Kidney capillary endothelial cell (primary cell): ENCODE measurements at regions not wholly inside any gene's neighbourhood (a gene's known extent, or its start where the extent isn't known, plus 50 kb on each side); places are given as distances from the start of the nearest gene placed in this dataset.
"Not testable (repeated sequence)": the region's sequence is repeated elsewhere in the genome, so short reads cannot be mapped to it uniquely, and the experiment has no call there.

Source experiments
- DNase-seq: peaks from one replicate; pipeline ENCODE4 v3.0.0-alpha.2; 2018; ENCODE audit warnings: low spot score

DNA sequence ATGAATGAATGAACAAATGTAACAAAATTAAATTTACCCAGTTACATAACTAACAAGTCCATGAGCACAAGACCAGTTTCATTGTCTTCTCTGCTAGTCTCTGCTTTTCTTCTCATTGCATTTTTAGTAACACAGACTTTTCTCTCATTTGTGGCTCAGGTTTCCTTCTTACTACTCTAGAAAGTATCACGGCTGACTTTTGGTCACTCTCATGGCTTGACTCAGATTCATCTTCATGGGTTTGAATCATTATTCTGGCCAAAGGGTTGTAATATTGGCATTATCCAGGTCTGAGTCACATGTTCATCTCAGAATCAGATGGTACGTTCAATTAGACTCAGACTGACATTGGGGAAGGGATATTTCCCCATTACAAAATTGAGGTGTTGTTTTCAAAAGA lies 121.5 kb upstream of the SATB1 start:
- no peak for DNase-seq

DNA sequence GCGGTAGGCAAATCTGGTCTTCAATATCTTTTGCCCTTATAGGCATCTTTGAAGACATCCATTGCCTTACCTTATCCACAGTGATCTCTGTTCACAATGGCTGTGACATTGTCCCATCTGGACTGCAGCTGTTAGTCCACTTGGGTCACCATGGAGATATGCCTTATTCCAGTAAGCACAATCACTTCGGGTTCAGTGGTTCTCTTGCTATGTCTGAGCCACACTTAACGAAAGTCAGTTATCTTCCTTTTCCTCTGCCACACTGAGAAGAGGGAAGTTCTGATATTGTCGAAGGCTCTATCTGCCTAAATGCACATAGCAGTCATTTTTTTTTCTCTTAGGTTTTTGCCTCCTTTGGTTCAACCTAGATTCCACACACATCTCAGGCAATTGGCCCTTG lies 119.0 kb upstream of the SATB1 start:
- DNase-seq: no peak

DNA sequence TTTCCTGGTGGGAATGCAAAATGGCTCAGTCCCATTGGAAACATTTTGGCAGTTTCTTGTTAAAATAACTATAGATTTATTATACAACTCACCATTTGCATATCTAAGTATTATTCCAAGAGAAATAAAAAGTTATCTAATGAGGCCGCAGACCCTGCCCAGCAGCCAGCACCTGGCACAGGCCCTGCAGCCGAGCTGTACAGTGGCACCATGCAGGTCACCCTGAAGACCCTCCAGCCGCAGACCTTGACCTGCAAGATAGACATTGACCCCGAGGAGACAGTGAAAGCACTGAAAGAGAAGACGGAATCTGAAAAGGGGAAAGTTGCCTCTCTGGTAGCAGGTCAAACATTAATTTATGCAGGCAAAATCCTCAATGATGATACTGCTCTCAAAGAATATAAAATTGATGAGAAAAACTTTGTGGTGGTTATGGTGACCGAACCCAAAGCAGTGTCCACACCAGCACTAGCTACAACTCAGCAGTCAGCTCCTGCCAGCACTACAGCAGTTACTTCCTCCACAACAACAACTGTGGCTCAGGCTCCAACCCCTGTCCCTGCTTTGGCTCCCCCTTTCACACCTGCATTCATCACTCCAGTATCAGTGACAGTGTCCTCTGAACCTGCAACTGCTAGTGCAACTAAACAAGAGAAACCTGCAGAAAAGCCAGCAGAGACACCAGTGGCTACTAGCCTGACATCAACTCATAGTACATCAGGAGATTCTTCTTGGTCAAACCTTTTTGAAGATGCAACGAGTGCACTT lies 113.5 kb upstream of the SATB1 start:
- DNase-seq: no peak

DNA sequence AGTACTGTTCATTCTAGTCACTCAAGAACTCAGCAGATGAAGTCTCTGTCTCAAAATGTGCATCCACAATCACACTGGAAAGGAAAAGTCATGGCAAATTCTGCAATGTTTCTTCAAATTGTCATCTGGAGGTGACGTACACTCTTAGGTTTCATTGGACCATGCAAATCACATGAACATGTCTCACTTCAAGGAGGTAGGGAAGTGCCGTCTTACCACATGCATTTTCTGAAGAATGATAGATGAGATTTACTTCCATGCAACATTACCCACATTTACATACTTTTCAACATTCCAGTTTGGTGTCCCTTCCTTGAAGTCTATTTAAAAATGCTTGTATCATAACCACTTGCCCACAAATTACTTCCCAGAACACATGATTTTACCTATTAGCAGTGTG lies 107.9 kb upstream of the SATB1 start:
- DNase-seq: no peak

DNA sequence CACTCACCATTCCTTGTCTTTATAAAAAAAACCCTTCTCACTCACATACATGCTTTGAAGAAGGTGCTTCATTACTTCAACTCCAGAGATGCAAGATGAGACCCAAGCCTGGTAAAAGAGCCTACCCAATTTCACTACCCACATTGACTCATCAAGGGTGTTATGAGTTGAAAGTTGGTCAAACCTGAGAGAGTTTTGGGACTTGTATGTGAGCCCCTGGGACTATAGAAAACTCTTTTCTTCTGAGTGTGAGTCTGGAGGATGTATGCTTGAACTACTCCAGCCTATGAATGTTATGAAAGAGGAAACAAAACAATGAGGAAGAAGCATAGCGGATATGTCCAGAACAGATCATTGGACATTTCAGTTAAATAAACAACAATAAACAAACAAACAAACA lies 106.5 kb upstream of the SATB1 start:
- no peak for DNase-seq

DNA sequence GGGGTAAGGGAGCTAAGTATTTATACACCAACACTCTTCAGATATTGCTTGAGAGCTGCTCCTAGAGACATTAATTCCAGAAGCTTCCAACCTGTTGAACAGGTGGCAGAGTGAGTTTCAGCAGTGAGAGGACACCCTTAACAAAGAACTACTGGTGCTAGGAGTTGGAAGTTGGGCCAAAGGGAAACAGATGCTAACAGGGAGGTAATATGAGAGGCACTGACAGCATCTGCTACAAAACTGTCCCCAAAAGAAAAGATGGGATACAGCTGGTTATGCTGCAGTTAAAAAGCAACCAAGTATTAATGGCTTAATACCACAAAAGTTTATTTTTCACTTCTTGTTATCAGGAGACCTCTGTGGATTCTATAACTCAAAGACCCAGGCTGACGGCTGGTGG lies 104.5 kb upstream of the SATB1 start:
- DNase-seq: no peak

DNA sequence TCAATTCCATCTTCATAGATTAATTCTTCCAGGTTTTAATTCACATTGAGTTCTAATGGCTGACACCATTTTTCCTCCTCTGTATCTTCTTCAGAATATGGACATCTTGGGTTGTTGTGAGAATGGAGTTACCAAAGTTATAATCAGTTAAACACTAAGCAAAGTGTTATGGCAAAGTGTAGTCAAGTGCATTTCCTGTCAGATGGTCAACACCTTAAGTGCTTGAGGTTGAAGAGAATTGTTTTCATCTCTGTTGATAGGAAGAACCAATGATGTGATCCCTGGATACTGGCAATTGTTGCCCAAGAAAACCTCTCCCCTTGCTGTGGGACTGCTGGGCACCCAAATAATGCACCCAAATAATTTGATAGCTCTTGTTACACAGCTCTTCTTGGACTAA lies 102.6 kb upstream of the SATB1 start:
- no peak for DNase-seq

DNA sequence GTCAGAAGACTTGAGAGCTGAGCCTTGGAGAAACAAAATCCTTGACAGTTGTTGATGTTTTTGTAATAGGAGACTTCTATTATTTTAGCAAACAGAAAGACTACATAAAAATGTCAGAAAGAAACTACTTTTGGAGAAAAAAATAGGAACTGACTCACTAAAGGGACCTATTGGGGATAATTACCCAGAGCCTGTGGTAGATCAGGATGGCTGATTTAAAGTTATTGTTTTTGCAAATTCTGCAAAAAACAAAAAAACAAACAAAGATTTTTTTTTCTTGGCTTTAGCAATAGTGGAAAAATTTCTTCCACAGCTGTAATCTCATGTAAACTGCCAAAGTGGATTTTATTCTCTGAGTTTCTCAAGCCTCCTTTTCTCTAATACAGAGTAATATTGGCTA lies 101.5 kb upstream of the SATB1 start:
- no peak for DNase-seq

DNA sequence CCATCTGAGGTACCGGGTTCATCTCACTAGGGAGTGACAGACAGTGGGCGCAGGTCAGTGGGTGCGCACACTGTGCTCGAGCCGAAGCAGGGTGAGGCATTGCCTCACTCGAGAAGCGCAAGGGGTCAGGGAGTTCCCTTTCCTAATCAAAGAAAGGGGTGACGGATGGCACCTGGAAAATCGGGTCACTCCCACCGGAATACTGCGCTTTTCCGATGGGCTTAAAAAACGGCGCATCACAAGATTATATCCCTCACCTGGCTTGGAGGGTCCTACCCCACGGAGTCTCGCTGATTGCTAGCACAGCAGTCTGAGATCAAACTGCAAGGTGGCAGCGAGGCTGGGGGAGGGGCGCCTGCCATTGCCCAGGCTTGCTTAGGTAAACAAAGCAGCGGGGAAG lies 91.0 kb upstream of the SATB1 start:
- not testable (repeated sequence) for DNase-seq

DNA sequence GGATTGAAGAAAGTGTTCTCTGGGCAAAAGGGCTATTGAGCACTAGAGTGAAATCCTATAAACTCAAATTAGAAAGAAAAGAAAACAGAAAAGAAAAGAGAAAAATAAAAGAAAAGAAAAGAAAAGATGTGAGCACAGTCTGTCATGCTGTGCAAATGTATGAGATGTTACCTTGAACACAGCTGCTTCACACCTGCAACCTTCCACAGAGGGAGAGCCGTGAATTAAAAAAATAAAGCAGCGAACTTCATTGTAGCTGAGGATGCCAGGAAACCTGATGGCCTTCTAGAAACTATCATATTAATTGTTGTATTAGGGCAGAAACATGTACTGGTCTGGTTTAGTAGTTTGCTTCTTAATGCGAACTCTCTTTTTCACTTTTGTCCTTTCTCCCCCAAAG lies 88.0 kb upstream of the SATB1 start:
- DNase-seq: no peak

DNA sequence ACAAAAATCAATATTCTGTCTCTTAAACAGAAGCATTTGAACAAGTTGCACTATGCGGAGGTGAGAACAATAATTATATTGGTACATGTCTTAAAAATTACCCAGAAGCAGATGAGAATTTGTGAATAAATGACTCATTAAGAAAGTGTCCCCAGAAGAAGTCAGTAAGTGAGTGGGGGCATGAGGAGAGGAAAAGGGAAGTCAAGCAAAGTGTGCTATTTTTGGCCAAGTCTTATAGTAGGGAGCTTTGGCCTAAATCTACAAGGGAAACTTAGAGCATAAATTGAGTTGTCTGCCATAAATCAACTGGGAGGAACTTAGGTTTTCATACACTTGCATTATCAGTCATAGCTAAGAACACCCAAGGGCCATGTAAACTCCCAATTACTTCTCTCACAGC lies 86.9 kb upstream of the SATB1 start:
- no peak for DNase-seq

DNA sequence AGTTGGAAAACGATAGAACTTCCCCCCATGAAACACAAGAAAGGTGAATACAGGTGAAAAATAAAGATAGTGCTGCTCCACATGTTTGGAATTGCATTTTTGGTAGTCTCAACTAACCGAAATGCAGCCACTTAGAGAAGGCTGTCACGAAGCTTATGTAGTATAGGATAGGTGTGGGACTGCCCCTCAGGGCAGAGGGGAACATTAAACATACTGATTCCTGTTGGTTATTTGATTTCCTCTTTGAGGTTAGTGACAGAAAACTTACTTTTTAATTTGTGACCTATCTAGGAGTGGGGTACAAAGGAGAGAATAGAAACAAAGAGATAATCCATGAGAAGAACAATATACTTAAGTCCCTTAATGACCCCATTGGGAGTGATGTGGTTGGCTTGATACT lies 85.8 kb upstream of the SATB1 start:
- DNase-seq: no peak

DNA sequence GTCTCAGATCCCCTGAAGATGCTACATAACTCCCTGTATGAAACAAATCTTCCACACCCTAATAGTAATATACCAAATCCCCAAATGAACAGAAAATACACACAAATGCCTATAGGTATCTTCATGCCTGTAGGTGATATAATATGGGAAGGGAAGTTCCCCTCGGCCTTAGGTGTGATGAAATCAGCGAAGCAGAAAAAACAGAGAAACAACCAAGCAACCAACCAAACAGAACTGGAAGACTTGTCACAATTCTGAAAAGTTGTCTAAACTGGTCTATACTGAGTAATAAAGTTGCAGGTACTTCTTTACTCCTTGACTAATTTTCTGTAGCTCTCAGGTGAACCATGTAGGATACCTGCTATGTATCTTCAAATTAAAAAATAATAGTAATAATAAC lies 82.2 kb upstream of the SATB1 start:
- DNase-seq: no peak

DNA sequence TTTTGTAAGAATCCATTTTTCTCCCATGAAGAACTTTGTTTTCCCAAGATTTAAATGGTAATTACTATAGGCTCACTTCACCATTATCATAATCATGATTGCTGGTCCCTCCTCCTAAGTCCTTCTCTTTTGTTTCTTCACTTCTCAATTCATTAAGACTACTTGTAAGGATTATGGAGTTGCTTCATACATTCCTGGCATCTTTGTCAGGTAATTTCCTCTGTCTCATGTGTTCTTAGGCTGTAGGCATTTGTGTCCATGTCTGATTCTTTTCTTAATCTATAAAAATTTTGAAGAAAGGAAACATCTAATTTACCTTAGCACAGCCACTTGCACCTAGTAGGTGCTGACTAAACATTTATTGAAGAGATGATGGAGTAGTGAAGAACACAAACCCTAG lies 79.9 kb upstream of the SATB1 start:
- DNase-seq: no peak

DNA sequence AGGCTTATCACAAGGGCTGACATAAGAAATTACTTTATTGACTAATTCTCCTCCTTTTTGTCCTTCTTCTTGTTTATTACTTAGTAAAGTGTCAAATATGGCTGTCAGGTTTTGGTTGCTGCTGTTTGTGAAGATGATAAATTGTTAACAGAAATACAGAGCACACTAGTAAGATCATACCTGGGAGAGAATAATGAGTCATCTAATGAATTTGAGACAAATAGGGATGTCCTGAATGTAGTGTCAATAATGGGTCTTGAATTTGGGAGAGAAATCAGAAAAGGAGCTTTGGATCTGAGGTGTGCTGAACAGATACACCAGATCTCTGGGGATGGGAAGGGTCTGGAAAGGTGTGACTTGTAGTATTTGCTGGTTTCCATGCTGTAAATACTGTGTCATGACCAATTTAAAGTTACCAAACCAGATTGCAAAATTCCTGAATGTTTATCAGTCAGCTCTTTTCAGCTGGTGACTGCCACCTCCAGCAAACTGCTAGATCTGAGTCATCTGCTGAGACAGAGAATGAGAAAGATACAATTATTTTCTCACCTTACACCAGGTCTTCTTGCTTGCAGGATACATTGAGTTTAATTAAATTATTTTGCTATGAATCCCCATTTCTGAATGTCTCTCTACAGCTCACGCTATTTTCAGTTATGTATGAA lies 76.7 kb upstream of the SATB1 start:
- no peak for DNase-seq

DNA sequence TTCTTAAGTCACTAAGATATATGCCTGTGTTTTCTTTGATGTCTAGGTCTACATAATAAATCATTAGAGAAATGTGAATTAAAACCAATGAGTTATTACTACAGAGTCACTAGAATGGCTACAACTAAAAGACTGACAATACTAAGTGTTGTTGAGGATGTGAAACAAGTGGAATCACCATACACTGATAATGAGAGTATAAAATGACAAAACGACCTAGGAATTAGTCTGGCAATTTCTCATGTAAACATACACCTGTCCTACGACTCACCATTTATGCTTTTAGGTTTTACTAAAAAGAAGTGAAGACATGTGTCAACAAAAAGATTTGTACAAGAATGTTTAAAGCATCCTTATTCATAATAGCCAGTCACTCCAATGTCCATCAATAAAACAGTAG lies 75.2 kb upstream of the SATB1 start:
- DNase-seq: no peak

DNA sequence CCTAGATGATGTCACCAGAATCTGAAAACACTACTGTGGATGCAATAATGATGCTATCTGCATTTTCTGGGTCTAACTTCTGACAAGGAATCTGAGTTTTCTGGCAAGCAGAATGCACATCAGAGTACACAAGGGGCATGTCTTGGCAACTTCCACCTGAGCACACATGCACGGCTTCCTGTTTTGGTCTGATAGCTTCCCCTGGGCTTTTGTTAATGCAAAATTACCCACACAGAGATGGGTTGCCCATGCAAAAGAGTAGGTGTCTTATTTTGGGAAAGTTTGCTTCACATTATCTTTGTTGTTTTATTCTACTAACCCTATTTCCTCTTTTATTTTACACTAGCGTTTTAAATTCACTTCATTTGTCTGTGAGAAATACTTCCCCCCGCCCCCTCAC lies 74.2 kb upstream of the SATB1 start:
- no peak for DNase-seq

DNA sequence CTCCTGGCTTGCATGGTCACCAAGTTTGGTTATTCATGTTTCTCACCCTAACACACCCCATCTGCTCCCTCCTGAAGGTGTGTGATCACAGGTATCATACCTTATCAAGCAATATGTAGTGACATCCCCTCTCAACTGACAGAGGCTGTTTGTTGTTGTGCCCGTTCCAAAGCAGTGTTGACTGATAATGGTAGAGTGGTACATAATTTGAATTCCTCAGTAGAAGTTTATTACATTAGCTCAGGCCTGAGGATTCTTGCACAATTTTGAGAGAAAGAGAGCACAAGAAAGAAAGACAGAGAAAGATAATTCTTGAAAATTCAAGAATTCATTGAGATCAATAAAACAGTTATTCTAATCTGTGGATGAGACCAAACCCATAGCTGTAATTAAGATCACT lies 69.1 kb upstream of the SATB1 start:
- DNase-seq: no peak

DNA sequence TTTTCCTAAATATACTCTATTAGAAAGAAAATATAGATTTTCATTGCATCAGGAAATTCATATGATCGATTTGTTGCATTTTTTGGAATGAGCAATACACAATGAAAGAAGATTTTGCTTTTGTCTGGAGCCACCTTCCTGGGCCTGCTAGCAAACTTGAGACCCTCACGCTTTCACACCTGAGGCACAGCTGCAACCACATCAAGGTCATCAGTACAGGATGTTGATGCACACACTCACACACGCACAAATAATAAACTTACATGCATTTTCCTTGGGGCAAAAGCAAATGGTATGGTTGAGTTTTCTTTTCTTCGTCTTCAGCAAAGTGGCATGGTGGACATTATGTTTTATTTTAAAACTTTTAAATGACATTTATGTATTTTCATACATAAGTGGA lies 64.8 kb upstream of the SATB1 start:
- no peak for DNase-seq

DNA sequence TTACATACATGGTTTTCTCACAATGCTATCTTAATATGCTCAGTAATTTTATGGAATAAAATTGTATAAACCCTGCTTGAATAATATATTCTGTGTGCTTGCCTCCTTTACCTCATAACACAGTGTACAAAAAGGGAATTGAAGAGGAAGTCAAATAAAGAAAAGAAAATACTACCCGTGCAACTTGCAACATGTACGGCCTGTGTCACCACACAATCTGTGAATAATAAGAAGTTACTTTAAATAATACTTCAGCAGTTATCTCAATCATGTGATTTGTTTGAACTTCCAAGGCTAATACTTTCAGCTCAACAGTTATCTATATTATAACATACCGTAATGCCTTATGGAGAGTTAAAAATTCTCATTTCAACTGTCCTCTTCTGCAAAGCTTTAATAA lies 58.1 kb upstream of the SATB1 start:
- no peak for DNase-seq

DNA sequence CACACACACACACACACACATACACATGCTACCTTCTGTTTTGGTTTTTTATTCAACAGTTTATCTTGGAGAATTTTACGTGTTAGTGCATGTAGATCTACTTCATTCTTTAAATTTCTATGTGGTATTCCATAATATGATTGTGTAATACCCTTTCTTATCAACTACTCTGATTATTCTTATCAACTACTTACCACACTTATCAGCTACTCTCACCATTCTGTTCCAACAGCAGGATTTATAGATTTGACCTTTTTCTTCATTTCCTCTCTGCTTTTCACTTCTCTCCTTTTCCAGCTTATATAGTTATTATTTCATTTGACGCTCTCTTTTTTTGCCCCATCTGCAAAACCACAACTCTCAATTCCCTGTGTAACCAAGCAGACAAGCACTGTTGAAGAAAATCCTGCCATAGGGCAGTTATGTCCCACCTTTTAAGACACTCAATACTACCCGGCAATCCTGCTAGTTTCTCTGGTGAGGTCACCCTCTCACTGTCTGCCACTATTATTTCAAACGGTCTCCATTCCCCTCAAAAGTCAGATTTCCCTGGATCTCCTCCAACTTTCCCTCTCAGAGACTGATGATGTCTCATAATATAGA lies 56.9 kb upstream of the SATB1 start:
- DNase-seq: no peak

DNA sequence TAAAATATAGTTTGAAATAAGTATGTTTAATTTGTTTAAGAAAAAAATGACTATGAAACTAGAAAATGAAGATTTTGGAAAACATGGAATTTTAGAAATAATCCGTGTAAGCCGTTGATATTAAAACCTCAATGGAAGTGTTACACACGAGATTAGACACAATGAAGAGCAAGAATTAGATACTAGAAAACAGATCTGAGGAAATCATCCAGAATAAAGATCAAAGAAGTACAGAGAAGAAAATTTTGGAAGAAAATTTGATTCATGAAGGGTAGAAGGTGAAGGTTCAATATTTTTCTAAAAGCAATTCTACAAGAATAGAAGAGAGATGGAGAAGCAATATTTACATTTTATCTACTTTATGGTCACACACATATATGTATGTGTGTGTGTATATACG lies 52.5 kb upstream of the SATB1 start:
- no peak for DNase-seq
